ENCODE measurements at regions not wholly inside any gene's neighbourhood (a gene's known extent, or its start where the extent isn't known, plus 50 kb on each side); places are given as distances from the start of the nearest gene placed in this dataset.

DNA sequence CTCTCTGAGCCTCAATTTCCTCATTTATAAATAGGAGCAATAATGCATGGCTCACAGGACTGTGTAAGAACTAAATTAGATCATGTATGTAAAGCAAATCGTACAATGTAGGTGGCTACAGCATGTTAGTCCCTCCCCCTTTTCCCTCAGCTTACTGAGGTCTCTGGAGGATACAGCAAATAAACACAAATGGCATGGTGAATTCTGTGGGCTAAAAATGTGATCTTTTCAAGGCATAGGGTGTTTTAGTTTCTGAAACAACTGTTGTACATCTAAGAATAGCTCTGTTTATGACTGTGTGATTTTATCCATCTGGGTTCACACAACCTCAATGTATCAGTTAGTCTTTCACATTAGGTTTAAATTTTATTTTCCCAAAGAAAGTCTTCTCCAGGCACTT lies 121.2 kb upstream of the PLEKHG7 start:
- no peak for DNase-seq

GRCh38 chr12:92574911-92575570 lies 127.7 kb upstream of the PLEKHG7 start:
- DNase-seq, result no peak

DNA sequence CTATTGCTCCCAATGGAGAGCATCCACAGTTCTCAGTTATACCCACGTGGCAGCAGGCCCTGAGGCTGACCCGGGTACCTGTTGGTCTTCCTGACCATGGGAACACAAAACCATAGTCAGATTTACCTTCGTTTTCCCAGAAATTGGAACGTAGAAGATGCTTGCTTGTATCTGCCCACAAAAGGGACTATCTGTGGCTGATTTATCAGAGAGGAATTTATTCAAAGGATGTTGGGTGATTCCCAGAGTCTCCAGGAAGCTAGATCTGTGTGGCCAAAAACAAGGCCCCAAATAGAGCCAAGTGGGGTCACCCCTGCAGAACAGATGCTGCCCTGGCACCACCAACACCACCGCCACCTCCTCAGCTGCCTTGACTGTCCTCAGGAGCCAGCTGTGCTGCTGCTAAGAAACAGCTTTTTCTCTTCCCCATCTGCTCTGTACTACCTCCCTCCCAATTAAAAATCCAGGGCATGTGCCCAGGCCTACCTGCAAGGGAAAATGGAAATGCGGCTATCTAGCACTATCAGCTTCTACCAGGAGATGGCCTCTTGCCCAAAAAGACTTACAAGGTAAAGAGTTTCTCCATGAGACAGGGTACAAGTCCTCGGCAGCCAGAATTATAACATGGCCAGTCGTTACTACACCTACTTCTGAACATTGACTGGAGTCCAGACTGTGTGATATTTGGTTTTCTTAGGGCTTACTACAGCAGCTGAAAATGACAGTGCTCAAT lies 128.6 kb upstream of the PLEKHG7 start:
- no peak for DNase-seq

DNA sequence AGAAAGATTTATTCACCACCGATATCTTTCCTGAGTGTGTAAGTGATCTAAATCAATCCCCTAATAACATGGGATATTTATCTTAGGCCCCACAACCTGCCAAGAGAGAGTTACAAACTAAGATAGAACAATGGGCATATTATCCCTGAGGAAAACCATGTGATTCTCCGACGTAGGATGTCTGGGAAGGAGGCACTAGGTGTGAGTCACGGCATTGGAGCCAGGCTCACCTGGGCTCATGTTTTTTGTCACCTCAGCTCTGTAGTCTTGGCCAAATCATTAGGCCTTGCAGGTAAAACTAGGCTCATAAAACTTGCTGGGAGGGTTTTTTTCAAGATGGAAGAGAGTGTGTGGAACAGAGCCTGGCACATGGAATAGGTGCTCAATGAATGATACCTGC lies 129.7 kb upstream of the PLEKHG7 start:
- DNase-seq, result no peak

- DNase-seq, result no peak
Measured at GRCh38 chr12:92571844-92572543, 130.8 kb upstream of the PLEKHG7 start.

DNA sequence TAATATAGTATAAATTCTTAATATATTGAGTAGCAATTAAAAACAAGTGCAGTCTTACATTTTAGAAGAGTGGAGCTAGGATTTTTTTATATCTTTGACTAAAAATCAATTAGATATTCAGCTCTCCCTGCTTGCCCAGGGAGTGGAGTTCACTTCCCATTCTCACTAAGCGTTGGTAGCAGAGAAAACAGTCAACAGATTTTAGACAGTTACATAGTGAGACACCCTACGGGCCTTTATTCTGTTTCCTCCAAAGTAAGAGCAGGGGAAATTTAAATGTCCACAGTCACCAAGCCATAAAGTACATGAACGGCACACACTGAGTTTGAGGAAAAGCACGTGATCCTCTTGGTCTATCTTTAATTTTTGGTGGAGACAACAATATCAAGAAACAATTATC lies 131.6 kb upstream of the PLEKHG7 start:
- no peak for DNase-seq

- peak; percentile 38 for DNase-seq
Measured at GRCh38 chr12:92570056-92570753, 132.6 kb upstream of the PLEKHG7 start.

DNA sequence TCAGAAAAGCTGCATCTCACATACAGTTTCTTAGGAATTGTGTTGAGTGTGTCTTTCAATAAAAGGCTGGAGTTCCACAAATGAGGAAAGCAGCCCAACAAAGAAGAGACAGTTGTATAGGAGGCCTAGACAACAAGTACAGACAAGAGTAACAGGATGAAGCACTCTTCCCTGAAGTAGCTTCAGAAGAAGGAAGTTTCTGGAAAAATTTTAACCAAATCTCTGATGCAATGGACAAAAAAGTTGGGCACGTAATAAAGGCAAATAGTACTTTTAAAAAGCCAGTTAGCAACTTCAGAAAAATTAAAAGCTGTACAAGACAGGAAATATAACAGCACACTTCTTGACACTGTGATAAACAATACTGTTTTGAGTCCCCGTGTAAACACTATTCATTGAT lies 134.1 kb upstream of the PLEKHG7 start:
- no peak for DNase-seq

- no peak for DNase-seq
Measured at GRCh38 chr12:92566448-92567019, 136.3 kb upstream of the PLEKHG7 start.

- no peak for DNase-seq
Measured at GRCh38 chr12:92563819-92564218, 139.0 kb upstream of the PLEKHG7 start.

GRCh38 chr12:92562063-92562734 lies 140.6 kb upstream of the PLEKHG7 start:
- no peak for DNase-seq

GRCh38 chr12:92561543-92561899 lies 141.3 kb upstream of the PLEKHG7 start:
- no peak for DNase-seq

- DNase-seq, result no peak
Measured at GRCh38 chr12:92560713-92561542, 141.9 kb upstream of the PLEKHG7 start.

DNA sequence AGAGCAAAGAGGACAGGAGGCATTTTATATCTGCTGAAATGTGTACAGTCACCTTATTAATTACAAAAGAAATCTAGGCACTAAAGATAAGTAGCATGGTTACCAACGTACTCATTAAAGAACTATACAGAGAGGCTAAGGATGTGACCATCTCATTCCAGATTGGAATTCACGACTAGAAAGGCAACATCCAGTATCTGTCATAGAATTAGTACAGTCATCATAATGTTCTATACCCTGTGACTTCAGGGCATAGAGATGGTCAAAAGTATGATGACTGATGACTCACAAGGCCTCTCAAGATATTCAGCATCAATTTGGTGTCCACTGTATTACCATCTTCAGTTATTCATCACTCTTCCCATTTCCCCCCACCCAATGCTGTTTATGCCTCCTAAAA lies 144.0 kb upstream of the PLEKHG7 start:
- DNase-seq, result no peak

GRCh38 chr12:92558215-92558773 lies 144.5 kb upstream of the PLEKHG7 start:
- no peak for DNase-seq

DNA sequence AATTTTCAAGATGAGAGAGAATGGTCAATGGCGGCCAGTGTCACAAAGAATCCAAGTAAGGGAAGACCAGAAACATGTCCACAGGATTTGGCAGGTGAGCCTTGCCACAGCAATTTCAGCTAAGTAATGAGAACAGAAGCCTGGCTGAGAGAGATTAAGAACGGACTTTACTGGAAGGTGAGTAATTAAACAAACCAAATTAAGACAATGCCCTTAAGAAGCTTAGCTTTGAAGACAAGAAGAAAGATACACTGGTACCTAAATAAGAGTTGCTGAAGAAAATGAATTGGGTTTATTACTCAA lies 145.4 kb upstream of the PLEKHG7 start:
- DNase-seq, result no peak

- DNase-seq, result no peak
Measured at GRCh38 chr12:92556637-92557421, 146.0 kb upstream of the PLEKHG7 start.

DNA sequence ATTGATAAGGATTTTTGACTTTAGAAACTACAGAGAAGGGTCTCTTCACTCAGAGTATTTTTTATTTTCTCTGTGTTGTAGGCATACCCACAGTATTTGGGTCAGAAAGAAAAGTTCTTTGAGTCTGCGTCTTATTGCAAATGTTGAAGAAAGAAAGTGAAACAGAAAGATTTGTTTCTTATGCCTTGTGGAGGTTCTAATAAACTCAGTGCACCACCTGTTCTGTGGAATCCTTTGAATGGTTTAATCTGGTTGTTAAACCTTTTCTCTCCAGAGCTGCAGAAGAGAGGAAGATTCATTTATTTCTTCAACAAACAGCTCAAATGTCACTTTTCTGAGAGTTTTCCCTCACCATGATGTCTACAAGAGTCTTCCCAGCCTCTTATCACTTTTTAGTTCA lies 146.6 kb upstream of the PLEKHG7 start:
- no peak for DNase-seq

GRCh38 chr12:92554158-92555073 lies 148.4 kb upstream of the PLEKHG7 start:
- DNase-seq, result no peak
